ENCODE measurements at regions not wholly inside any gene's neighbourhood (a gene's known extent, or its start where the extent isn't known, plus 50 kb on each side); places are given as distances from the start of the nearest gene placed in this dataset.

GRCh38 chr6:76593668-76594067 is 521.2 kb upstream of the IMPG1 start:
- H3K27me3 ChIP-seq (ENCODE audit: control insufficient read depth, insufficient read depth, low read length): no peaks in the 10 kb centered on the region
- in situ Hi-C loops (cut with HindIII; ENCODE audit: low pct_unique_long_range_greater_than_20kb, low sequenced_read_pairs) (no loop called here), intact Hi-C loops (cut with micrococcal nuclease; ENCODE audit: unreplicated experiment) (no loop called here)
- no peak overlapping the region for H3K4me3 ChIP-seq (ENCODE audit: low read depth in 2 of 2, low read length in 2 of 2)
- no TSS peak for BruUV-seq (replicated peaks)
- TF ChIP-seq REST (IDR thresholded peaks at IDR 0.05; ENCODE audit: insufficient read depth in 1 of 2, low read depth in 2 of 2, low read length in 1 of 2): no peak
- no peaks in the 10 kb centered on the region for H3K9me3 ChIP-seq (ENCODE audit: control insufficient read depth, insufficient read depth, low read depth, low read length)
- DNase-seq (ENCODE audit: low read depth, low spot score) (no peak), ATAC-seq (no peak)
- H3K36me3 ChIP-seq (ENCODE audit: control insufficient read depth, insufficient read depth, low read length): no peaks in the 10 kb centered on the region; the same call in 1 of the 2 replicates
- no peak overlapping the region for H3K27ac ChIP-seq (ENCODE audit: low read length)
- POLR2A ChIA-PET: no interaction called here
- H3K4me1 ChIP-seq (ENCODE audit: control insufficient read depth, insufficient read depth, low read length): no peaks in the 10 kb centered on the region; the same call in 1 of the 2 replicates
- CTCF ChIA-PET: no interaction called here

DNA sequence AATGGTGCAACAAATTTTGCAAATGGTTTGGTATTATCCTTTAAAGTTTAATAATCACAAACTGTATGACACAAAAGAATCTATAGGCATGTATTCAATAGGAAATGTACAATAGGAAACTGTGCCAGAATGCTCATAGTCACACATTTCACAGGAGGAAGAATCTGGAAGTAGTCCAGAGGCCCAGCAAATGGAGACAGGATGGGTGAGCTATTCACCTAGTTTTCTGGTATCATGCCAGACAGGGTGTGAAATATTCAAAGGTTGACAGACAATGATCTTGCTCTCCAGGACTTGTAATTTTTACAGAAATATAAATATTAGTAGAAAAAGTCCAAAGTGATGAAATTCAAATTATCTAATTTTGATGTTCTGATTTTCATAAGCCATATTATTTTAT is 520.1 kb upstream of the IMPG1 start:
- Histone ChIP-seq H3K27ac (ENCODE audit: low read length) (no peak overlapping the region), H3K4me1 (ENCODE audit: control insufficient read depth, insufficient read depth, low read length) (no peaks in the 10 kb centered on the region; the same call in 1 of the 2 replicates), H3K9me3 (ENCODE audit: control insufficient read depth, insufficient read depth, low read depth, low read length) (no peaks in the 10 kb centered on the region), H3K4me3 (ENCODE audit: low read depth in 2 of 2, low read length in 2 of 2) (no peak overlapping the region), H3K27me3 (ENCODE audit: control insufficient read depth, insufficient read depth, low read length) (no peaks in the 10 kb centered on the region), H3K36me3 (ENCODE audit: control insufficient read depth, insufficient read depth, low read length) (no peaks in the 10 kb centered on the region; the same call in 1 of the 2 replicates)
- ATAC-seq (no peak), DNase-seq (ENCODE audit: low read depth, low spot score) (no peak)
- TF ChIP-seq SIN3A (IDR thresholded peaks at IDR 0.05; ENCODE audit: borderline replicate concordance, insufficient read depth, low read depth, low read length): no peak
- TF ChIP-seq TCF7L2 (IDR thresholded peaks at IDR 0.05; ENCODE audit: low read depth, low read length): no peak
- TF ChIP-seq CTCF (IDR thresholded peaks at IDR 0.05): no peak
- TF ChIP-seq POLR2AphosphoS5 (IDR thresholded peaks at IDR 0.05; ENCODE audit: low read depth, low read length): no peak
- no peak for TF ChIP-seq REST (IDR thresholded peaks at IDR 0.05; ENCODE audit: insufficient read depth in 1 of 2, low read depth in 2 of 2, low read length in 1 of 2)
- no TSS peak for BruUV-seq (replicated peaks)
- intact Hi-C loops (cut with micrococcal nuclease; ENCODE audit: unreplicated experiment) (no loop called here), in situ Hi-C loops (cut with HindIII; ENCODE audit: low pct_unique_long_range_greater_than_20kb, low sequenced_read_pairs) (no loop called here)
- ChIA-PET POLR2A (no interaction called here), CTCF (no interaction called here)

Data from Panc1 (cell line).